ENCODE measurements at regions not wholly inside any gene's neighbourhood (a gene's known extent, or its start where the extent isn't known, plus 50 kb on each side); places are given as distances from the start of the nearest gene placed in this dataset.

- ChIA-PET RAD21 (ENCODE audit: low non-redundant PET in 1 of 2, low total read pairs in 2 of 2, uncharacterized antibody in 2 of 2, unreplicated experiment in 2 of 2) (no interaction called here), POLR2A (no interaction called here), CTCF (no interaction called here)
- H2AFZ ChIP-seq (ENCODE audit: low read depth, low read length, poor library complexity, severe bottlenecking): no peak overlapping the region
- H3K27ac ChIP-seq (ENCODE audit: low read depth, low read length): no peak overlapping the region
- TF ChIP-seq SP1 (IDR thresholded peaks at IDR 0.05; ENCODE audit: low read depth): no peak
- TF ChIP-seq FOSL1 (IDR thresholded peaks at IDR 0.05; ENCODE audit: low read depth): no peak
- no peak for TF ChIP-seq POLR2A (IDR thresholded peaks at IDR 0.05; ENCODE audit: borderline replicate concordance, extremely low read depth, insufficient read depth, insufficient read length)
- TF ChIP-seq JUND (IDR thresholded peaks at IDR 0.05): no peak
- TF ChIP-seq ZNF274 (IDR thresholded peaks at IDR 0.05; ENCODE audit: low read depth, low read length): no peak
- TF ChIP-seq, protein P1, sequence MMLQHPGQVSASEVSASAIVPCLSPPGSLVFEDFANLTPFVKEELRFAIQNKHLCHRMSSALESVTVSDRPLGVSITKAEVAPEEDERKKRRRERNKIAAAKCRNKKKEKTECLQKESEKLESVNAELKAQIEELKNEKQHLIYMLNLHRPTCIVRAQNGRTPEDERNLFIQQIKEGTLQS (IDR thresholded peaks at IDR 0.05): no peak
- H3K27me3 ChIP-seq (ENCODE audit: insufficient read depth, low read length): no peaks in the 10 kb centered on the region
- no peaks in the 10 kb centered on the region for H3K36me3 ChIP-seq (ENCODE audit: control insufficient read depth in 1 of 2, insufficient read depth in 2 of 2, low read length in 2 of 2)
- no TSS peak for BruUV-seq (replicated peaks)
- DNase-seq (ENCODE audit: low read depth, low spot score) (no peak), ATAC-seq (no peak)
- H3K4me2 ChIP-seq (ENCODE audit: low read length): no peak overlapping the region
- H3K9me3 ChIP-seq (ENCODE audit: control insufficient read depth in 1 of 2, insufficient read depth in 1 of 2, low read depth in 1 of 2, low read length in 2 of 2): peaks cover 0 to 15% of the 10 kb centered on the region in 2 experiments; a peak in 2 of 4 replicates
- no peaks in the 10 kb centered on the region for H3K79me2 ChIP-seq (ENCODE audit: insufficient read depth, low read length)
- no peaks in the 10 kb centered on the region for H3K4me1 ChIP-seq (ENCODE audit: control insufficient read depth in 1 of 2, insufficient read depth in 2 of 2, low read length in 2 of 2)
- no peaks in the 10 kb centered on the region for H3K9me2 ChIP-seq (ENCODE audit: insufficient read depth)
- H4K20me1 ChIP-seq (ENCODE audit: insufficient read depth): no peaks in the 10 kb centered on the region
- H3K4me3 ChIP-seq (replicated peaks in 1 of 2; ENCODE audit: low read depth in 1 of 2, low read length in 2 of 2): no peak overlapping the region
- H3K9ac ChIP-seq (ENCODE audit: low read length): no peak overlapping the region
- intact Hi-C loops (cut with micrococcal nuclease): no loop called here
Observed at GRCh38 chr18:44090453-44090852, 590.2 kb upstream of the SETBP1 start.

- ATAC-seq (no peak), DNase-seq (ENCODE audit: low read depth, low spot score) (no peak)
- no peaks in the 10 kb centered on the region for H3K9me2 ChIP-seq (ENCODE audit: insufficient read depth)
- H4K20me1 ChIP-seq (ENCODE audit: insufficient read depth): no peaks in the 10 kb centered on the region
- no TSS peak for BruUV-seq (replicated peaks)
- H3K79me2 ChIP-seq (ENCODE audit: insufficient read depth, low read length): no peaks in the 10 kb centered on the region
- CTCF ChIA-PET: no interaction called here
- peaks cover 6 to 9% of the 10 kb centered on the region in 2 experiments; a peak in 2 of 4 replicates for H3K9me3 ChIP-seq (ENCODE audit: control insufficient read depth in 1 of 2, insufficient read depth in 1 of 2, low read depth in 1 of 2, low read length in 2 of 2)
- intact Hi-C loops (cut with micrococcal nuclease): no loop called here
- H3K4me1 ChIP-seq (ENCODE audit: control insufficient read depth in 1 of 2, insufficient read depth in 2 of 2, low read length in 2 of 2): no peaks in the 10 kb centered on the region
- no peak overlapping the region for H2AFZ ChIP-seq (ENCODE audit: low read depth, low read length, poor library complexity, severe bottlenecking)
- no peak overlapping the region for H3K4me2 ChIP-seq (ENCODE audit: low read length)
- no peak overlapping the region for H3K9ac ChIP-seq (ENCODE audit: low read length)
- no peaks in the 10 kb centered on the region for H3K36me3 ChIP-seq (ENCODE audit: control insufficient read depth in 1 of 2, insufficient read depth in 2 of 2, low read length in 2 of 2)
- POLR2A ChIA-PET: no interaction called here
- RAD21 ChIA-PET (ENCODE audit: low non-redundant PET in 1 of 2, low total read pairs in 2 of 2, uncharacterized antibody in 2 of 2, unreplicated experiment in 2 of 2): no interaction called here
- no peak overlapping the region for H3K27ac ChIP-seq (ENCODE audit: low read depth, low read length)
- no peaks in the 10 kb centered on the region for H3K27me3 ChIP-seq (ENCODE audit: insufficient read depth, low read length)
- H3K4me3 ChIP-seq (replicated peaks in 1 of 2; ENCODE audit: low read depth in 1 of 2, low read length in 2 of 2): no peak overlapping the region
- TF ChIP-seq, protein P1 (IDR thresholded peaks at IDR 0.05): no peak
- no peak for TF ChIP-seq EGR1 (IDR thresholded peaks at IDR 0.05; ENCODE audit: low read depth)
- TF ChIP-seq ZFX (IDR thresholded peaks at IDR 0.05): no peak
- TF ChIP-seq ZNF274 (IDR thresholded peaks at IDR 0.05; ENCODE audit: low read depth, low read length): no peak
- TF ChIP-seq SIN3A (IDR thresholded peaks at IDR 0.05; ENCODE audit: low read depth): no peak
Observed at GRCh38 chr18:44093253-44093652, 587.4 kb upstream of the SETBP1 start.

All from HCT116 (cell line).